Liver (tissue), 3 donors: ENCODE measurements at regions not wholly inside any gene's neighbourhood (a gene's known extent, or its start where the extent isn't known, plus 50 kb on each side); places are given as distances from the start of the nearest gene placed in this dataset.

Source experiments
- ATF3 ChIP-seq: IDR thresholded peaks from 2 replicates; pipeline ENCODE4 v1.6.1; 2016; ENCODE audit warnings: antibody characterized with exemption
- CTCF ChIP-seq: fragments of 150-350 bp; IDR thresholded peaks from 2 replicates; pipeline ENCODE4 v1.5.1; 2017; ENCODE audit warnings: improper control_type of control experiment, low read depth, low read length; ENCODE audit not compliant: missing input control
- FOXA1 ChIP-seq: IDR thresholded peaks from 2 replicates; pipeline ENCODE4 v1.6.1; 2016; ENCODE audit warnings: antibody characterized with exemption
- GABPA ChIP-seq, 2 donors: IDR thresholded peaks in 1 of 2; conservative IDR thresholded peaks in 1 of 2; 2 replicates each; pipeline ENCODE4 v1.6.1; 2016; ENCODE audit warnings: antibody characterized with exemption in 2 of 2, mild to moderate bottlenecking in 1 of 2, moderate library complexity in 1 of 2
- RAD21 ChIP-seq, 2 donors: IDR thresholded peaks; 2 replicates each; pipeline ENCODE4 v1.6.1; 2016; ENCODE audit warnings: antibody characterized with exemption in 2 of 2, mild to moderate bottlenecking in 2 of 2
- REST ChIP-seq: IDR thresholded peaks from 2 replicates; pipeline ENCODE4 v1.6.1; 2016; ENCODE audit warnings: antibody characterized with exemption, mild to moderate bottlenecking
- RXRA ChIP-seq, 2 donors: IDR thresholded peaks; 2 replicates each; pipeline ENCODE4 v1.6.1; 2017 to 2018; ENCODE audit warnings: antibody characterized with exemption in 2 of 2, mild to moderate bottlenecking in 1 of 2
- SP1 ChIP-seq: IDR thresholded peaks from 2 replicates; pipeline ENCODE4 v1.6.1; 2018; ENCODE audit warnings: antibody characterized with exemption, mild to moderate bottlenecking
- TAF1 ChIP-seq: conservative IDR thresholded peaks from 2 replicates; pipeline ENCODE4 v1.6.1; 2016; ENCODE audit warnings: antibody characterized with exemption, mild to moderate bottlenecking
- YY1 ChIP-seq: IDR thresholded peaks from 2 replicates; pipeline ENCODE4 v1.6.1; 2016; ENCODE audit warnings: antibody characterized with exemption, mild to moderate bottlenecking
- ZBTB33 ChIP-seq: IDR thresholded peaks from 2 replicates; pipeline ENCODE4 v1.6.1; 2016; ENCODE audit warnings: antibody characterized with exemption
- TF ChIP-seq, protein P1 (sequence below): IDR thresholded peaks from 2 replicates; pipeline ENCODE4 v1.6.1; 2016; ENCODE audit warnings: antibody characterized with exemption
- donor health status: healthy.
- donor health status: healthy.

- peak; percentile 51 to 55 for TF ChIP-seq RAD21 (IDR thresholded peaks at IDR 0.05)
- TF ChIP-seq CTCF = no peak
- TF ChIP-seq, protein P1, sequence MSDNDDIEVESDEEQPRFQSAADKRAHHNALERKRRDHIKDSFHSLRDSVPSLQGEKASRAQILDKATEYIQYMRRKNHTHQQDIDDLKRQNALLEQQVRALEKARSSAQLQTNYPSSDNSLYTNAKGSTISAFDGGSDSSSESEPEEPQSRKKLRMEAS = no peak
- TF ChIP-seq FOXA1 = no peak
- no peak for TF ChIP-seq TAF1
- TF ChIP-seq YY1 = no peak
- no peak for TF ChIP-seq REST
- no peak for TF ChIP-seq ATF3
- TF ChIP-seq SP1 = no peak
- no peak for TF ChIP-seq GABPA (IDR thresholded peaks at IDR 0.05 in 1 of 2, conservative IDR thresholded peaks at IDR 0.05 in 1 of 2)
- no peak for TF ChIP-seq RXRA (IDR thresholded peaks at IDR 0.05)
- no peak for TF ChIP-seq ZBTB33
Observed at GRCh38 chr3:99114565-99115291, 213.2 kb upstream of the DCBLD2 start.
